ENCODE measurements at regions not wholly inside any gene's neighbourhood (a gene's known extent, or its start where the extent isn't known, plus 50 kb on each side); places are given as distances from the start of the nearest gene placed in this dataset.

GRCh38 chr3:38970851-38971638 is 80.7 kb downstream of the SCN11A start:
- no peak for ATAC-seq
- DNase-seq: no peak
- Mint-ChIP-seq H3K27ac (no peak overlapping the region), H3K9me3 (no peaks in the 10 kb centered on the region), H3K36me3 (ENCODE audit: low read depth) (no peaks in the 10 kb centered on the region), H3K4me1 (no peaks in the 10 kb centered on the region), H3K27me3 (no peaks in the 10 kb centered on the region), H3K4me3 (no peak overlapping the region)

GRCh38 chr3:38969317-38970235 is 82.2 kb downstream of the SCN11A start:
- DNase-seq: no peak
- Mint-ChIP-seq H3K27ac (no peak overlapping the region), H3K4me3 (no peak overlapping the region), H3K27me3 (no peaks in the 10 kb centered on the region), H3K36me3 (ENCODE audit: low read depth) (no peaks in the 10 kb centered on the region), H3K4me1 (no peaks in the 10 kb centered on the region), H3K9me3 (no peaks in the 10 kb centered on the region)
- ATAC-seq: no peak

GRCh38 chr3:38968891-38969290 is 82.9 kb downstream of the SCN11A start:
- Mint-ChIP-seq H3K4me1 (no peaks in the 10 kb centered on the region), H3K27ac (no peak overlapping the region), H3K4me3 (no peak overlapping the region), H3K36me3 (ENCODE audit: low read depth) (no peaks in the 10 kb centered on the region), H3K9me3 (no peaks in the 10 kb centered on the region), H3K27me3 (no peaks in the 10 kb centered on the region)
- DNase-seq (no peak), ATAC-seq (no peak)

- Mint-ChIP-seq H3K36me3 (ENCODE audit: low read depth) (no peaks in the 10 kb centered on the region), H3K4me3 (no peak overlapping the region), H3K4me1 (no peaks in the 10 kb centered on the region), H3K27me3 (no peaks in the 10 kb centered on the region), H3K9me3 (no peaks in the 10 kb centered on the region), H3K27ac (no peak overlapping the region)
- DNase-seq: no peak
- no peak for ATAC-seq
Observed at GRCh38 chr3:38968403-38968802, 83.3 kb downstream of the SCN11A start.

- Mint-ChIP-seq H3K4me1 (no peaks in the 10 kb centered on the region), H3K36me3 (ENCODE audit: low read depth) (no peaks in the 10 kb centered on the region), H3K9me3 (no peaks in the 10 kb centered on the region), H3K4me3 (no peak overlapping the region), H3K27me3 (no peaks in the 10 kb centered on the region), H3K27ac (no peak overlapping the region)
- DNase-seq (no peak), ATAC-seq (no peak)
Observed at GRCh38 chr3:38967693-38967989, 84.1 kb downstream of the SCN11A start.

GRCh38 chr3:38966811-38967692 is 84.7 kb downstream of the SCN11A start:
- Mint-ChIP-seq H3K4me3 (no peak overlapping the region), H3K4me1 (no peaks in the 10 kb centered on the region), H3K36me3 (ENCODE audit: low read depth) (no peaks in the 10 kb centered on the region), H3K27me3 (no peaks in the 10 kb centered on the region), H3K27ac (no peak overlapping the region), H3K9me3 (no peaks in the 10 kb centered on the region)
- DNase-seq (no peak), ATAC-seq (no peak)

GRCh38 chr3:38964646-38965045 is 87.1 kb downstream of the SCN11A start:
- Mint-ChIP-seq H3K4me1 (no peaks in the 10 kb centered on the region), H3K9me3 (no peaks in the 10 kb centered on the region), H3K27me3 (no peaks in the 10 kb centered on the region), H3K4me3 (no peak overlapping the region), H3K27ac (no peak overlapping the region), H3K36me3 (ENCODE audit: low read depth) (no peaks in the 10 kb centered on the region)
- ATAC-seq: no peak
- no peak for DNase-seq

- ATAC-seq: no peak
- H3K27me3 Mint-ChIP-seq: no peaks in the 10 kb centered on the region
- no peak overlapping the region for H3K4me3 Mint-ChIP-seq
- DNase-seq: no peak
- no peaks in the 10 kb centered on the region for H3K9me3 Mint-ChIP-seq
- H3K4me1 Mint-ChIP-seq: no peaks in the 10 kb centered on the region
- H3K36me3 Mint-ChIP-seq (ENCODE audit: low read depth): no peaks in the 10 kb centered on the region
- H3K27ac Mint-ChIP-seq: no peak overlapping the region
Observed at GRCh38 chr3:38964204-38964603, 87.5 kb downstream of the SCN11A start.

- Mint-ChIP-seq H3K27ac (no peak overlapping the region), H3K4me1 (no peaks in the 10 kb centered on the region), H3K4me3 (no peak overlapping the region), H3K27me3 (no peaks in the 10 kb centered on the region), H3K36me3 (ENCODE audit: low read depth) (no peaks in the 10 kb centered on the region), H3K9me3 (no peaks in the 10 kb centered on the region)
- DNase-seq: peak; percentile 37
- peak; percentile 57 for ATAC-seq
Observed at GRCh38 chr3:38960953-38961622, 90.7 kb downstream of the SCN11A start.

- Mint-ChIP-seq H3K36me3 (ENCODE audit: low read depth) (no peaks in the 10 kb centered on the region), H3K4me1 (no peaks in the 10 kb centered on the region), H3K27ac (no peak overlapping the region), H3K27me3 (no peaks in the 10 kb centered on the region), H3K9me3 (no peaks in the 10 kb centered on the region), H3K4me3 (no peak overlapping the region)
- DNase-seq (no peak), ATAC-seq (no peak)
Observed at GRCh38 chr3:38960042-38960622, 91.6 kb downstream of the SCN11A start.

- Mint-ChIP-seq H3K4me1 (no peaks in the 10 kb centered on the region), H3K9me3 (no peaks in the 10 kb centered on the region), H3K27me3 (no peaks in the 10 kb centered on the region), H3K27ac (no peak overlapping the region), H3K4me3 (no peak overlapping the region), H3K36me3 (ENCODE audit: low read depth) (no peaks in the 10 kb centered on the region)
- no peak for ATAC-seq
- no peak for DNase-seq
Observed at GRCh38 chr3:38958026-38958720, 93.6 kb downstream of the SCN11A start.

- DNase-seq (no peak), ATAC-seq (no peak)
- H3K4me3 Mint-ChIP-seq: no peak overlapping the region
- H3K27ac Mint-ChIP-seq: no peak overlapping the region
- no peaks in the 10 kb centered on the region for H3K9me3 Mint-ChIP-seq
- H3K4me1 Mint-ChIP-seq: no peaks in the 10 kb centered on the region
- H3K27me3 Mint-ChIP-seq: no peaks in the 10 kb centered on the region
- H3K36me3 Mint-ChIP-seq (ENCODE audit: low read depth): no peaks in the 10 kb centered on the region
Observed at GRCh38 chr3:38957296-38957695, 94.4 kb downstream of the SCN11A start.

- H3K4me3 Mint-ChIP-seq: no peak overlapping the region
- no peak overlapping the region for H3K27ac Mint-ChIP-seq
- no peaks in the 10 kb centered on the region for H3K36me3 Mint-ChIP-seq (ENCODE audit: low read depth)
- no peaks in the 10 kb centered on the region for H3K9me3 Mint-ChIP-seq
- H3K27me3 Mint-ChIP-seq: peaks cover 1% of the 10 kb centered on the region
- ATAC-seq (no peak), DNase-seq (no peak)
- no peaks in the 10 kb centered on the region for H3K4me1 Mint-ChIP-seq
Observed at GRCh38 chr3:38952721-38953120, 99.0 kb downstream of the SCN11A start.

Data from activated naive CD8-positive, alpha-beta T cell treated with anti-CD3 and anti-CD28 coated beads, Interleukin-2, amount 50 U/mL, for 24 hours (primary cell).